GM12865 (cell line): ENCODE measurements at regions not wholly inside any gene's neighbourhood (a gene's known extent, or its start where the extent isn't known, plus 50 kb on each side); places are given as distances from the start of the nearest gene placed in this dataset.

ENCODE experiments used
- DNase-seq: peaks from one replicate; pipeline ENCODE4 v3.0.0; 2010; ENCODE audit warnings: low read depth
- H3K4me3 ChIP-seq: 2 replicates; pipeline ENCODE4 v1.5.1; 2011; ENCODE audit warnings: mild to moderate bottlenecking, low read depth, low read length, control low read depth
- TF ChIP-seq, protein P1 (sequence below): IDR thresholded peaks from 2 replicates; pipeline ENCODE4 v1.5.1; 2011; ENCODE audit warnings: low read length, control low read depth, low read depth, inconsistent platforms; ENCODE audit not compliant: insufficient read depth; ENCODE audit errors: missing control alignments

GRCh38 chr1:37233606-37234005 lies 199.3 kb upstream of the GRIK3 start:
- no peak overlapping the region for H3K4me3 ChIP-seq
- TF ChIP-seq, protein P1, sequence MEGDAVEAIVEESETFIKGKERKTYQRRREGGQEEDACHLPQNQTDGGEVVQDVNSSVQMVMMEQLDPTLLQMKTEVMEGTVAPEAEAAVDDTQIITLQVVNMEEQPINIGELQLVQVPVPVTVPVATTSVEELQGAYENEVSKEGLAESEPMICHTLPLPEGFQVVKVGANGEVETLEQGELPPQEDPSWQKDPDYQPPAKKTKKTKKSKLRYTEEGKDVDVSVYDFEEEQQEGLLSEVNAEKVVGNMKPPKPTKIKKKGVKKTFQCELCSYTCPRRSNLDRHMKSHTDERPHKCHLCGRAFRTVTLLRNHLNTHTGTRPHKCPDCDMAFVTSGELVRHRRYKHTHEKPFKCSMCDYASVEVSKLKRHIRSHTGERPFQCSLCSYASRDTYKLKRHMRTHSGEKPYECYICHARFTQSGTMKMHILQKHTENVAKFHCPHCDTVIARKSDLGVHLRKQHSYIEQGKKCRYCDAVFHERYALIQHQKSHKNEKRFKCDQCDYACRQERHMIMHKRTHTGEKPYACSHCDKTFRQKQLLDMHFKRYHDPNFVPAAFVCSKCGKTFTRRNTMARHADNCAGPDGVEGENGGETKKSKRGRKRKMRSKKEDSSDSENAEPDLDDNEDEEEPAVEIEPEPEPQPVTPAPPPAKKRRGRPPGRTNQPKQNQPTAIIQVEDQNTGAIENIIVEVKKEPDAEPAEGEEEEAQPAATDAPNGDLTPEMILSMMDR: no peak
- DNase-seq: no peak

DNA sequence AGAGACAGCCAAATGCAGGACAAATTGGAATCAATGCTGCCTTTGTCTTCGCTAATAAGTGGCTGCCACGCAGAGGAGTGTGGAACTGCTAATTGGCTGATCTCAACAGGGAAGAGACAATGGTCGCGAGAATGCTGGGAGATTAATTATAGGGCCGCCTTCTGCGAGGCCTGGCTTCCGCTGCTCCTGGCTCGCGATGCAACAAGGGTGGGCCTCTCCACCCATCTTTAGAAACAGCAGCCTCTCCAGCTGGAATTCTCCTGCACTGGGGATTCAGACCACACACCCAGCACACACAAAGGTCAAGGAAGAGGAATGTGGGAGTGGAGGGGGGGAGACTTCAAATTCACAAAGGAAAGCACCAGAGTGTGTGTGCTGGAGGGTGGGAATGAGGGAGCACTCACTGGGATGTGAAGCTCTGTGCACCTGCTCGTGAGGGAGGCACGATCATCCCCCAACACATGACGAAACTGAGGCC lies 200.7 kb upstream of the GRIK3 start:
- TF ChIP-seq, protein P1: no peak
- no peak overlapping the region for H3K4me3 ChIP-seq
- no peak for DNase-seq

DNA sequence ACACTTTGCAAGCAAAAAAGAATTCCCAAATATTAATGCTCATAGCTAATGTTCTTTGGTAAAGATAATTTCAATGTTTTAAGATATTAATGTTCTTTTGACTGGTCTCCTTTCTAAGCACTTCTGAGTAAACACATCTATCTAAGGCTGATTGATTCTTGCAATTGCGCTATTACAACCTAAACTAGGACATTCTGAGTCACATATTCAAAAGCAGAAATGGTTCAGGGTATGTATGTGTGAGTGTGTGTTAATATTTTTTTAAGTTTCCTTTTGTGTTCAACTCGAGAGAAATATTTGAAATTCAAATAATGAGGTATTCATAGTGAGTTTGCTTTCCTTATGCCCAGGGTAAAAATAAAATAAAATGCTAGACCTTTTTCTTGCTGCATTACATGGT lies 203.6 kb upstream of the GRIK3 start:
- DNase-seq: peak; percentile 11
- TF ChIP-seq, protein P1: no peak
- no peak overlapping the region for H3K4me3 ChIP-seq

GRCh38 chr1:37238364-37239224 lies 204.3 kb upstream of the GRIK3 start:
- DNase-seq: no peak

DNA sequence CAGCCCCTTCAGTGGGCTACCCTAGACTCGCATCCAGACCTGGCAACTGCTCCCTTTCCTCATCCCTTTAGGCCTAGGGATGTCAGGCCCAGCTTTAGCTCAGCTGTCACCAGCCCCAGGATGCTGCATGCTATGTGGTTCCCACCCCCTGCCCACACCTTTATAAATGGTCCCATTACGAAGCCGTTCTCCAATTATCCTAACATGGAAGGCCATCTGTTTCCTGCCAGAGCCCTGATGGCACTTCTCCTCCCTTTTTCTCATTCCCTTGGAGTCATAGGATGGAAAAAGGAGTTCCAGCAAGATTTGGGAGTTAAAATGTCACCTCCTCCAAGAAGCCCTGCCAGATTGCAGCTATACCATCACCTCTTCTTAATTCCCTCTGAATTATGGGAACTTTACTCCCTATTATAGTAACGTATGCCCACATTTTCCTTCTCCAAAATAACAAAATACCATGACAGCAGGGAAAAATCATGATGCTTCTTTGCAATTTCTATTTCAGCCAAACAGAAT lies 205.0 kb upstream of the GRIK3 start:
- no peak for DNase-seq
- no peak overlapping the region for H3K4me3 ChIP-seq
- TF ChIP-seq, protein P1: no peak

More at GRCh38 chr1:37238364-37239224, 204.3 kb upstream of the GRIK3 start:
- TF ChIP-seq, protein P1: no peak
- H3K4me3 ChIP-seq: no peak overlapping the region

DNA sequence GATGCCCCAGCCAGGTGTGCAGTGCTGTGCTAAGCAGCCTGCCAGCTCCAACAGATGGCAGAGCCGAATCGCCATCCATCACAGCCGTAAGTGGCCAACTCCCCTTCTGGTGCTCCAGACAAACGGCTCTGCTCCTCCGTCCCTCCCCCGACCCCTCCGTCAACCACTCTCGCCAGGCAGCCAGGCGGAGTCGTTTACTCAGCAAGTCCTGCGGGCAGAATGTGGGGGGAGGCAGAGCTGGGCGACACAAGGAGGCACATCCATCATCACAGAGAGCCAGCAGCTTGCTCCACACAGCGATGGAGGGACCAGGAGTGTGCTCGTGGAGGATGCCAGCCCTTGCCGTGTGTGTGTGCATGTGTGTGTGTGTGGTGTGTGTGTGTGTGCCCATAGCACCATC lies 206.6 kb upstream of the GRIK3 start:
- no peak overlapping the region for H3K4me3 ChIP-seq
- DNase-seq: no peak
- TF ChIP-seq, protein P1: no peak
